HG03280 (cell line): ENCODE measurements at regions not wholly inside any gene's neighbourhood (a gene's known extent, or its start where the extent isn't known, plus 50 kb on each side); places are given as distances from the start of the nearest gene placed in this dataset.
"Not testable (repeated sequence)": the region's sequence is repeated elsewhere in the genome, so short reads cannot be mapped to it uniquely, and the experiment has no call there.

Experiments used
- ATAC-seq: cut with Tn5 transposase; IDR thresholded peaks from one replicate; pipeline ENCODE4 v1.9.1; 2021; ENCODE audit warnings: mild to moderate bottlenecking, moderate library complexity; ENCODE audit not compliant: unreplicated experiment

DNA sequence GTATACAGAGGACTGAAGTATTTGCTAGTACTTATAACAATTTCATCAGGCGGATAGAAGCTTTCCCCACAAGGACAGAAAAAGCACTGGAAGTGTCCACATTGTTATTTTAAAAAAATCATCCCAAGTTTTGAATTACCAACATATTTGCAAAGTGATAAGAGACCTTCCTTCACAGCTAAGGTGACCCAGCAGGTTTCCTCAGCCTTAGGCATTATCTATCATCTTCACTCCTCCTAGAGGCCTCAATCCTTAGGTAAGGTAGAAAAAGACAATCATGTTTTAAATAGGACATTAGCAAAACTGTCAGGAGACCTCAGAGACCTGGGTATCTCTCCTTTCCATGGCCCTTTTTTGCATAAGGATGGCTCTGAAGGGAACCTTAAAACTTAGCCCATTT lies 72.5 kb upstream of the CHD6 start:
- no peak for ATAC-seq

DNA sequence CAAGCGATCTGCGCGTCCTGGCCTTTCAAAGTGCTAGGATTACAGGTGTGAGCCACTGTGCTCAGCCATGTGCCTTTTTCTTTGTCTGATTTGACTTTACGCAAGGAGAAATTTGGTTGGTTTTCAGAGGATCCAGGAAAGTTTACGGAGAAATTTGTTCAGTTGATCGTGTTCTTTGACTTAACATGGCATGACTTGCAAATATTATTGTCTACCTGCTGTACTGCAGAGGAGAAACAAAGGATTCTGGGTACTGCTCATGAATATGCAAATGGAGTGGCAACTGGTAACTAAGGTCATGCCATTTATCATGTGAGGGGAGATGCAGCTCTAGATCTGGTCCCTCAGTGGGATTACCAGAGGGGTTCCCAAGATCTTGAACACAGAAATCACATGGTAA lies 68.8 kb upstream of the CHD6 start:
- no peak for ATAC-seq

DNA sequence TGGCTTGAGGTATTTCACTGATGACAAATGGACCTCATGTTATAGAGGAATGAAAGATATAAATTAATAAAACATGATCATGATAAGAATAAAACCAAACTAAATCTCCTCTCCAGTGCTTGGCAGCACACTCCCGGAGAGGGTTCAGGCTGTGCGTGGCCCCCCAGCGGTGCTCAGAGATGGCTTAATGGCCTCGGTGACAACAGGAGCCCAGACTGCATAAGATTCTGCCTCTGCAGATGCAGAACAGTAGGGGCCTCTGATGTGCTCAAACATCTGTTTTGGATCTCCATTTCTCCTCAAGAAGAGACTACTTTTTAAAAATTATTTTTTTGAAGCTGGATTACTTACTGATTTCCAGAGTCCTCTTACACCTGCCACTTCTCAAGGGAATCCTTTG lies 67.0 kb upstream of the CHD6 start:
- ATAC-seq: not testable (repeated sequence)

- no peak for ATAC-seq
Measured at GRCh38 chr20:41678799-41679198, 60.6 kb upstream of the CHD6 start.

- ATAC-seq: no peak
Measured at GRCh38 chr20:41672282-41672681, 54.1 kb upstream of the CHD6 start.

GRCh38 chr20:41671143-41671542 lies 53.0 kb upstream of the CHD6 start:
- no peak for ATAC-seq

GRCh38 chr20:41670631-41671030 lies 52.5 kb upstream of the CHD6 start:
- ATAC-seq: no peak

DNA sequence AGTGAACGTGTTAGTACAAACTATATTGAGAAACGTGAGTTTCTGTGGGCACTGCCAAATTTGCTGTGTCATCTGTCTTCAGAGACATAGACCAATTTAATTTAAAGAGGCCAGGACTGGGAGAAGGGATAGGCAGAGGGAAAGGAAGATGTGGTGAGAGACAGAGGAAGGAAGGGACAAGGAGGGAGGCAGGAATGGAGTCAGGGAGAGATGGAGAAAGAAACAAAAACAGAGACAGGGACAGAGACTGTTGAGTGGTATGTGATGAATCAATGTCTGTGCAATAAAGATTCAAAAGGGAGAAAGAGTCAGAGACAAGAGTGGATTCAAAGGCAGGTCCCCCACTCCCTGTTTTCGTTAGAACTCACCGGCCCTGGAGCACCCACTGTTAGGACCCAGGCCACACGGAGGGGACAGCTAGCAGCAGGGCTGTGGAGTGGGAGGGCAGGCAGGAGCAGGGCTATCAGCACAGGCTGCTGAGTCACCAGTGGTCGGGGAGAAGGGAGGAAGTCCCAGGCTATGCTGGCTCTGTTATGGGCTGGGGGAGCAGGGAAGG lies 51.6 kb upstream of the CHD6 start:
- no peak for ATAC-seq

GRCh38 chr20:41668057-41668749 lies 50.0 kb upstream of the CHD6 start:
- ATAC-seq: no peak
